Ovary (tissue), 3 donors: ENCODE measurements at regions not wholly inside any gene's neighbourhood (a gene's known extent, or its start where the extent isn't known, plus 50 kb on each side); places are given as distances from the start of the nearest gene placed in this dataset.

Experiments
- CTCF ChIP-seq, 3 donors: fragments of 450-650 bp in 2 of 3; fragments of 200-600 bp in 1 of 3; IDR thresholded peaks; one replicate each; pipeline versions ENCODE4 v1.5.1 to v1.8.0; 2016 to 2022; ENCODE audit warnings: antibody characterized with exemption in 3 of 3, mild to moderate bottlenecking in 1 of 3
- POLR2A ChIP-seq: fragments of 450-650 bp; IDR thresholded peaks from one replicate; pipeline ENCODE4 v1.6.1; 2017; ENCODE audit warnings: antibody characterized with exemption, mild to moderate bottlenecking, moderate library complexity
- donor health status: DM: no; HTN: no; CAD: no.

GRCh38 chr17:12522743-12523183 lies 142.9 kb upstream of the MYOCD start:
- TF ChIP-seq POLR2A: no peak
- TF ChIP-seq CTCF (IDR thresholded peaks at IDR 0.05): no peak
